Fibroblast of gingiva (primary cell): ENCODE measurements at regions not wholly inside any gene's neighbourhood (a gene's known extent, or its start where the extent isn't known, plus 50 kb on each side); places are given as distances from the start of the nearest gene placed in this dataset.

Source experiments
- DNase-seq: peaks from one replicate; pipeline ENCODE4 v3.0.0-alpha.2; 2011; ENCODE audit warnings: low read depth

DNA sequence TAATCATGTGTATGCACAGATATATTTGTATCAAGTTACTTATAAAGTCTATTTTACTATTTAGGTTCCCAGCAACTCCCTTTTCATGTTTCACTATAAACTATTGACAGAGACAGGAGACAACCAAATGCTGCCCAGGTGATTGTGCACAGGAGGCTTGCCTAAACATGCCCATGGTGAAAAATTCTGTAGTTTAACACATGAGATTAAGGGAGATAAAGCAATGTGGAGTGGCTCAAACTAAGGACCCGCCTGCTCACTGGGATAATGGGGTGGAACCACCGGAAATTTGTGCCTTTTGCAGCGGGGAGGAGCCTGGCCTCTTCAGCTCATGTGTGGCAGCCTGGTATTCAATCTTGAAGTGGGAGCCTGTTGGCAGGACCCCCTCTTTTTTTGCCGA lies 459.5 kb upstream of the CNTN5 start:
- DNase-seq: no peak

DNA sequence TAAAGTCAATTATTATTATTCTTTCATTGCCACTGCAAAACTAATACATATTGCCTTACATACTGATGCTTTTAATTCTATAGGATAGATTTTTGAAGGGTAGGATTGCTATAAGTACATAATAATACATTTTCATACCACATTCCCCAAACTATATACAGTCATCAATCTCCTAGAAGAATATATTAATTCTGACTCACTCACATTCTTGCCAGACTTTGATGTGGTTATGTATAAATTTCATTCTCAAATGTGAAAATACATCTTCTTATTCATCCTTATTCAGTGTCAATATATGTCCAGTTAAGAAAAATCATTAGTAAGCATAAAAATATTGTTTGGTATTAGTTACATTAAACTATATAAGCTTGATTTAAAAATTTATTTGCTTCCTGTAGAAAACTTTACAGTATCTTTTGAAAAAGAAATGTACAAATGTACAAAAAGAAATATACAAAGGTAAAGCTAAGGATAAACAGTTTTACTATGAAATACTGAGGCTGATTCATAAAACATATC lies 458.8 kb upstream of the CNTN5 start:
- no peak for DNase-seq

DNA sequence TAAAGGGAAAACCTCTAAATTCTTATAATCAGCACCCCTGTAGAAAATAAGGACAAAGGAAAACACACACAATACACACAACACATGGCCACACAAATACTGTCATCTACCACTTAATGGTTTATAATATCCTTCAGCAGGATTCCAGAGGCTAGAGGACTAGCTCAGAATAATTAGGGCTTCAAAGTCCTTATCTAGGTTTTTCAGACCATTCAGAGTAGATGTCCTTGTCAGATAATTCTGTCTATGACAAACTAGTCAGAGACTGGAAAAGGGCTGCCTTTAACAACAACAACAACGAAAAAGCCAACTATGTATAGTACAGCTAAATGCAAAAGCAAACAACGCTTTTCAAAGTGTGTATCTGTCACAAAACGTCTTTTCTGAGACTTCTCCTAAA lies 456.5 kb upstream of the CNTN5 start:
- no peak for DNase-seq

DNA sequence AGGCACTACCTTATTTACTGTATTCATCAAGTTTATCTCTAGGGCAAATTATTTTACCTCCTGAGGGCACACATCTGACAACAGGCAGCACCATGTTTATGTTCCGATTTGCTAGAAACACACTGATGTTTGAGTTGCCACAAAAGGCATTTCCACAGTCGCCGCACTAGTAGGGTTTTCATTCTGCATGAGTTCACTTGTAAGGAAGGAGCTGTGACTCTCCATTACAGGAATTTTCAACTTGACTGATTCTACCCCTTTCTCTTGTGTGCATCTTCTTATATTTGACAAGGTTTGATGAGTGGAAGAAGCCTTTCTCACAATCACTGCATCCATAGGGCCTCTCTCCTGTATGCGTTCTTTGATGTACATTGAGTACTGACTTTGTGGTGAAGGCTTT lies 455.9 kb upstream of the CNTN5 start:
- no peak for DNase-seq

DNA sequence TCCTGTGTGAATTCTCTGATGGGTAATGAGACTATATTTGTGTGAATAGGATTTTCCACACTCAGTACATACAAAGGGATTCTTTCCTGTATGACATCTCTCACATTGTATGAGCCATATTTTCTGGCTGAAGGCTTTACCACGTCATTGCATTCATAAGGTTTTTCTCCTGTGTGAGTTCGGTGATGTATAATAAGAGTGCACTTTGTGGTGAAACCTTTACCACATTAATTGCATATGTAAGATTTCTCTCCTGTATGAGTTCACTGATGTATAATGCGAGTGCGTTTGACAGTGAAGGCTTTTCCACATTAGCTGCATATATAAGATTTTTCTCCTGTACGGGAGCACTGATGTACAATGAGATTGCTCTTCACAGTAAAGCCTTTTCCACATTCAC lies 455.4 kb upstream of the CNTN5 start:
- no peak for DNase-seq

DNA sequence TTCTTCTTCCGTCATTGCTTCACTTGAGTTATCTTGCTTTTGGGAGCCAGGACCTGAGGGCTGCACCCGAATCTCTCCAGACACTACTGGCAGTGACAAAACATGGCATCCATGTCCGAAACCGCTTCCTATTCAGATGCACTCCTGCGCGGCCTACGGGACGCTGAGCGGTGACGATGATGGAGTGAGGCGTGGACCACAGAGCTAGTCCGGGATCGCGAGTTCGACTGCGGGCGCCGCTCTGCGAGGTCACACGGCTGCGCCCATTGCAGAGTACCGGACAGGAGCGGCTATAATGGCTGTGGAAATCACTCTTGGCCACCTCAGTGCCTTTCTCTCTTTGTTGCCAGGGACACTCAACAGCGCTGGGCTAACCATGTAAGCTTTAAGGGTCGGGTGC lies 453.8 kb upstream of the CNTN5 start:
- no peak for DNase-seq

DNA sequence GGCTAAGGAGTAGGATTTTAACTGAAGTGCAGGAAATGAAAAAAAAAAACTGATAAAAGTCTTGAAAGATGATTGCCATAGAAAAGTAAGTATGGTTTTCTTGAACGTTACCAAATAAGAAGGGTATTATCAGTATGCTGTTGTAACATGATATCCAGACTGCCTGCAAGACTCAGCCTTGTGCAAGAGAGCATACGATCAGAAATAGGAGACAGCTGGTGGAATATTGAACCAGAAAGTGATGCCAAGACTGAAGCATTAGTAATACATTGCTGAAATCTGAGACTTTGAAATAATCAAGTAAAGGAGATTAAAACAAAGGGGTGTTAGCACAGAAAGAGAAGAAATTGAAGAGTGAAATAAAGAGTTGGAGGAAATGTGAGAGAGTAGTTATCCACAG lies 452.7 kb upstream of the CNTN5 start:
- DNase-seq: no peak

DNA sequence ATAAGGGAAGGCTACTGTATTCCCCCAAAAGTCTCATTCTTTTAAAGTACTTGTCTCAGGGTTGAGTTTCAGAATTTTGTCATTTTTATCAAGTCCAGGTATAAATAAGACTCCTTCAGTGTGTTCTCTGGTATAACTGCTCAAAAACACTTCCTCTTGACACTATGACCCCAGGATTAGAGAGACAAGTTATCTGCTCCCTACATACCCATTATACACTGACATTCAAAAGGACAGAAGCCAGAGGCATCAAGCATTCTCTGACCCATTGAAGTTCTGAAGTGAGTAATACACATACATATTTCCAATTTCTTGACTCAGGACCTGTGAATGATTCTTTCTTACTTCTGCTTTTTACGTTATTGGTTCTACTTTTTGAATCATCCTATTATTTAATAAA lies 447.8 kb upstream of the CNTN5 start:
- DNase-seq: no peak

DNA sequence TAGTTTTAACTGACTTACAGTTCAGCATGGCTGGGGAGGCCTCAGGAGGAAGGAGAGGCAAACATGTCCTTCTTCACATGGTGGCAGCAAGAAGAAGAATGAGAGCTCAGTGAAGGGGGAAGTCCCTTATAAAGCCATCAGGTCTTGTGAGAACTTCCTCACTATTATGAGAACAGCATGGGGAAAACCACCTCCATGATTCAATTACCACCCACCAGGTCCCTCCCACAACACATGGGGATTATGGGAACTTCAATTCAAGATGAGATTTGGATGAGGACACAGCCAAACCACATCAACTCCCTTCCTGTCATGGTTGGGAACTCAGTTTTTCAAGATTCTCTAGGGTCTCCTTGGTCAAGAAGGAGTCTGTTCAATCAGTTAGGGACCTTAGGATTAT lies 432.9 kb upstream of the CNTN5 start:
- DNase-seq: no peak

DNA sequence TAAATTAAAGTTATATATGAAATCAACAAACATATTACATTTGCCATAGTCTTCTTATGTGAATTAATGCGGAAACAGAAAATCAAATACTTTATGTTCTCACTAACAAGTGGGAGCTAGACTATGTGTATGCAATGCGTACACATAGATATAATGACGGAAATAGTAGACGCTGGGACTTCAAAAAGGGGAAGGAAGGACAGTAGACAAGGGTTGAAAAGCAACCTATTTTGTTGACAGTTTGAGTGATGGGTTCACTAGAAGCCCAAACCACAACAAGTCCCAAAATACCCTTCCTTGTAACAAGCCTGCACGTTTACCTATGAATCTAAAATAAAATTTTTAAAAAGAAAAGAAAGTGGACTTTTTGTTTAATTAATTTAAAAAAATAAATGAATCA lies 430.8 kb upstream of the CNTN5 start:
- no peak for DNase-seq

DNA sequence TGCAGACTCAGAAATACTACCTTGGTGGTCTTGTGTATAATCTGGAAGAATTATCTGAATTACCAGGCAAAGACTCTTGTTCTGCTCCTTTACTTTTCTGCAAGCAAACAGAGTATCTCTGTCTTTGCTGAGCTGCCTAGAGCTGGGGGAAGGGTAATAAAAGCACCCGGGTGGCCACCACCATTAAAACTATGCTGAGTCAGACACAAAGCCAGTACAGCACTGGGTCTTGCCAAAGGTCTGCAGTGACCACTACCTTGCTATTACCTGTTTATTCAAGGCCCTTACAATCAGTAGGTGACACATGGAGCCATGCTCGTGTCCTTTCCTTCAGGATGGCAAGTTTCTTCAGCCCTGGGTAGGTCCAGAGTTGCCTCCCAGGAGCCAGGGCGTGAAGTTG lies 420.6 kb upstream of the CNTN5 start:
- no peak for DNase-seq

DNA sequence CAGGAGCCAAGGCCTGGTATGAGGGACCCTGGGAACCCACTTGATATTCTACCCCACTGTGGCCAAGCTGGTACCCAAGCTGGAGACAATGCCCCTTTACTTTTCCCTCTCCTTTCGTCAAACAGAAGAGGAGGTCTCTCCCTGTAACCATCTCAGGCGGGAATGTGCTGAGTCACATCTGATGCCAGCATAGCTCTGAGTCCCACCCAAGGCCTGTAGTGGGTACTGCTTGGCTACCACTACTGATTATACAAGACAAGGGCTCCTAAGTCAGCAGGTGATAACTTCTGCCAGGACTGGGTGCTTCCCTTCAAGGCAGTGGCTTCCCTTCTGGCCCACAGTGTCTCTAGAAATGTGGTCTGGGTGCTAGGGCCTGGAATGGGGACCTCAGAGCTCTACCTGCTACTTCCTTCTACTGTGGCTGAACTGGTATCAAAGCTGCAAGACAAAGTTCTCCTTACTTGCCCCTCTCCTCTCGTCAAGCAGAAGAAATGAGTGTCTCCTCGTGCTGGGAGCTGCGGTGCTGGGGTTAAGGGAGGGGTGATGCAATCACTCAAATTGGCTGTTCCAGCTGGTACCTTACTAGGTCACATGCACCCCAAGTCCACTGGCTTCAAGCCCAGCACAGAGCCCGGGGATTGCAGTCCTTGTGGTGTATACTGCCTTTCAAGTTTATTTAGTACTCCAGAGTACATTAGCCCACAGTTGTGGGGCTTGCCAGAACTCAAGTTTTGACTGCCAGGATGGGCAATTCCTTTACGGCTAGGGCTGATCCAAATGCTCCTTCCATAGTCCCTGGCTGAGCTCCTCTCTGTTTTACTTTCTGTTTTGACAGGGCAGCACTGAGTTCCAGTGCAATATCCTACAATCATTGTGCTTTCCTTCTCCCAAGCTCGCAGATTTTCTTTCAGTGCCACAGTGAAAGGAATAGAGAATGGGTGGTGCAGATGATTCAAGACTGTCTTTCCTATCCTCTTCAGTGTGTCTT lies 419.7 kb upstream of the CNTN5 start:
- no peak for DNase-seq

DNA sequence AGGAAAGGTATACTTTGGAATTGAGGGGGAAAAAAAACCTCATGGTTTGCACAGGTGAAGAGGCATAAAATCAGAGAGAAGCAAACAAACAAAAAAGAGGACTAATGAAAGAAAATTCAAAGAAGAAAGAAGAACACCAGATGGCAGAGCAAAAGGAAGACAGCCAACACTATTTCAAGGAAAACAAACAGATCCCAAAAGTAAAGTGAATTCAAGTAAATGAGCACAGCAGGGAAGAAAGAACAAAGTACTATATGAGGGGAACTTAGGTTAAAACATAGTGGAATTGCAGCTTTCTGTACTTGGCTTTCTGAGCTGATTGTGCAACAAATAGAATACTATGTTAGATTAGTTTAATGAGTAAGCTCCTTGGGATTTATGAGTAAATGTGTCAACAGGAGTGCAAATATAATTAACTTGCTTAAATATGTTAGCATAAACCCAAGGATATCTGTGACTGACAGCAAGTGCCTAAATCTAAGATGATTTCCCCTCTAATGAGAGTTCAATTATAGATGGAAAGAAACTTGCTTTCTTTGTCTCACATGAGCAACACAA lies 404.6 kb upstream of the CNTN5 start:
- no peak for DNase-seq

DNA sequence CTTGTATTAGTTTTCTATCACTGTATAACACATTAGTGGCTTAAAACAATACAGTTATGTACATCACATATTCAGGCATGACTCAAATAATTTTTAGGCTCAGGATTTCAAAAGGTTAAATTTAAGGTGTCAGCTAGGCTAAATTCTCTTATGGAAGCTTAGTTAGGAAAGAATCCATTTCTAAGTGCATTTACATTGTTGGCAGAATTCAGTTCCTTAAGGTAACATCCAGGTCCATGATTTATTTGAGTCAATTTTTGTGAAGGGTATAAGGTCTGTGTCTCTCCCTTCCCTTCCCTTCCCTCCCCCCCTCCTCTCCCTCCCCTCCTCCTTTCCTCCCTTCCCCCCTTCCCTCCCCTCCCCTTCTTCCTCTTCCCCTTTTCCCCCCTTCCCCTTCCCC lies 399.0 kb upstream of the CNTN5 start:
- no peak for DNase-seq

DNA sequence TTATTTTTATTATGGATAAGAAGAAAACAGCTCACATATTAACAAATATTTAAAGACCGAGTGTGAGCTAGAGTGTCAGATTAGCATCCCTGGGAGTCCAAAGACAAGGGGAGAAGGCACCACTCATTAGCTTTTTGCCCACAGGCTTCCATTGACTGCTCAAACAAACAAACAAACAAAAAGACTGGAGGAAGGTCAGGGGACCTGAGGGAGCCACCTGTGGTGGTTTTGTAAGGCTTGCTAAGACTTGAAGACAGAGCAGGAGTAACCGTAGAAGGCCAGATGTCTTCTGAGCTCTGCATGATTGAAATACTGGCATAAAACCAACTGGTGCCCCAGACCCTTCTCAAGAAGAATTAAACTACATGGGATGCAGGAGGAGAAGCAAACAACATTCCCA lies 395.2 kb upstream of the CNTN5 start:
- no peak for DNase-seq

DNA sequence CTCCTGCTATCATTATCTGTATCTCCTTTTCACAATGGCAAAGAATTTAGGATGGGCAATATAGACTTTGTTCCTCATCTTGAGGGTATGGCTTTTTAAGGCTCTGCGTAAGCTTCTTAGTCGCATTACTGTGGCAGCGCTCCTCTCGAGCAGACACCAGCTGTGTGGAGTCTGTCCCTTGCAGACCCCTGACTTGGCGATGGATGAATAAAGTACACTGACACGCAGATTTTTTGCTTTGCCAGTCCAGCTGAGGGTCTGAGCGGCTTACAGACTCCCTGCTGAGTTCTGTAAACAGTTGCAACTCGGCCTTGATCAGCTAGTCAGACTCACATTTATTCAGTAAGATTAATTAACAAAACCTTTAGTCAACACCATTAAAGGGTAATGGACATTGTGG lies 390.0 kb upstream of the CNTN5 start:
- DNase-seq: no peak

DNA sequence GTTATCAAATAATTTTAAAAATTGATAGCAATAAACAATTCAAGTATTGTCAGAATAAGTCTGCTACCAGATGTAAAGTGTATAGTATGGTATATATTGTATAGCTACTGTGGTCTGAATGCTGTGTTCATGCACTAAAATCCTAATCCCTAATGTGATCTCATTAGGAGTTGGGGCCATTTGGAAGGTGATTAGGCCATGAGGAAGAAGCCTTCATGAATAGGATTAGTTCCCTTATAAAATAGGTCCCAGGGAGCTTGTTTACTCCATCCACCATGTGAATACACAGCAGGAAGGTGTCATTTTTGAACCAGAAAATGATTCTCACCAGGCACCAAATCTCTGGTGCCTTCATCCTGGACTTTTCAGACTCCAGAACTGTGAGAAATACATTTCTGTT lies 363.0 kb upstream of the CNTN5 start:
- DNase-seq: no peak

DNA sequence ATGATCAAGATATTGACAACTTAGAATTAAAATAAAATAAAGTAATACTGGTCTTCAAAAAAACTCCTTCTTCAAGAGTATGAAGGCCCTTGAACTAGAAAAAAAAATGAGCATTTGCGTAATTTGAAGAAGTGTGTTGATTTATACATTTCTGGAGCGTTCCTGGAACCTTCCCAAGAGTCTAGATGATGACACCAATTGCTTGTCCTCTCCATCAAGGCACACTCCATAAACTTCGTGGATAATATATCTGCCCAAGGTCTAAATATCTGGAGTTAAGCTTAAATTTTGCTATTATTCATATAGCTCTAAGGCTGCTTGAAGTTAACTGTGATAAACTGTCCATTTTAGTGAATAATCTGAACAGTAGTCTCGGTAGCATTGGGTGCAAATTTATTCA lies 361.3 kb upstream of the CNTN5 start:
- no peak for DNase-seq

DNA sequence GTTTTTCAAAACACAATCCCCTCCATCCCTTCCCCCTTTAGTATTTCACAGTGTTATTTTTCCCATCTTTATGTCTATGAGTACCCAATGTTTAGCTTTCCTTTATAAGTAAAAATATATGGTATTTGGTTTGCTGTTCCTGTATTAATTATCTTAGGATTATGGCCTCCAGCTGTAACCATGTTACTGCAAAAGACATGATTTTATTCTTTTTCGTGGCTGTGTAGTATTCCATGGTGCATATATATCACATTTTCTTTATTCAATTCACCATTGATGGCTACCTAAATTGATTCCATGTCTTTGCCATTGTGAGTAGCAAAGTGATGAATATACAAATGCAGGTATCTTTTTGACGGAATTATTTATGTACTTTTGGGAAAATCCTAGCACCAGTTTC lies 346.4 kb upstream of the CNTN5 start:
- DNase-seq: no peak

DNA sequence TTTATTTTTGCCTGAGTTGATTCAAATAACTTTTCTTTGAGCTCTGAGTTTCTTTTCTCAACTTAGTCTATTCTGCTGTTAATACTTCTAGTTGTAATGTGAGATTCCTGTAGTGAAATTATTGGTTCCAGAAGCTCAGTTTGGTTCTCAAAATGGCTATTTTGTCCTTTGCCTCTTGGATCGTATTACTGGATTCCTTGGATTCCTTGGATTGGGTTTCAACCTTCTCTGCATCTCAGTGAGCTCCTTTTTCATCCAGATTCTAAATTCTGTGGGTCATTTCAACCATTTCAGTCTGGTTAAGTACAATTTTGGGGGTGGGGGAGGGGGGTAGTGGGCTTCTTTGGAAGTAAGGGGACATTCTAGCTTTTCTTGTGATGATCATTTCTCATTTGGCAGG lies 341.1 kb upstream of the CNTN5 start:
- no peak for DNase-seq

DNA sequence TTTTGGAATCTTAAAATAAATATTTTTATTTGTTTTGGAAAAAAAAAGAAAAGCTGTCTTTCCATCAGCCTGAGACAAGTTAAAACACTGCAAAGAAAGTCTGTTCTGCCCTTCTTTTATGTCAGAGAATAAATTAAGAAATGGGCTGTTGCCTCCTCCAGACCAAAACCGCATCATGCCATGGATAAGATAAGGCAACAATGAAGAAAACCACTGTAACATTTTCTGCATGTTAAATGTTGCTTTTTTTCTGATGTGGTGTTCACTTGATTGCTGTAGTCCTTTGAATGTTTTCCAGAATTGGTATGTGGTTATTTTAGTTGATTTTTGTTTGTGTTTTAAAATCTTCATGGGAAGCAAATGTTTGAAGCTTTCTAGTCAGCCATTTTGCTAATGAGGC lies 319.2 kb upstream of the CNTN5 start:
- no peak for DNase-seq

DNA sequence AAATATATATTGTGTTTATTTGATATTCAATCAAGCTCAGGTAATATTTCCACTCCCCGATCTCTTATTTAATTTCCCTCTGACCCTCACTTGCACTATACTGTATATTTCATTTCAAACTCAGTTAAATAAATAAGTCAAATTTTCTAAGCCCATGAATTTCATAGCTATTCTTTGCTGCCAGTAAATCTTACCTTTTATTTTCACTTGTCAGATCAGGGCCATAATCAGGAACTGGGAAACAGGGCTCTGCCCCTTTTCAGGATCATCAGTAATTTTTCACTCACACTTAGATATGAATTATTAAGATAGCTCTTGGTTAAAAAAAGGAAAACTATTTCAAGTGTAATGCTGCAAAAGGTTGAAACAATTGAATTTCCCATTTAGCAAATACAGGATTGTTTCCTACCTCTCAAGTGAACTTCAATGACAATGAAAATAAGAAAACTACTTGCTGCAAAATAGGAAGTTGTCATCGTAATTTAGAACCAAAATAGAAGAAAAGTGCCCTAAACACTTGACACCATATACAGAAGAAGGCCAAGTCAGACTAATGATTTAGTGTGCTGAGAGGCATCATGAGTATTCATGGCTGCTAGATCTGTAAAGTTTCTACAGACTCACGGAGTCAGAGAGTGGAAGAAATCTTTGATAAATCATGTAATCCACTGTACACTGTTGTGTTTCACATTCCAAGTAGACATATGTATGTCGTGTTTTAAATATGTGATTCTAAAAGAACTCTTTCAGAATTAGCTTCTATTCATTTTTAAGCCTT lies 316.8 kb upstream of the CNTN5 start:
- no peak for DNase-seq

DNA sequence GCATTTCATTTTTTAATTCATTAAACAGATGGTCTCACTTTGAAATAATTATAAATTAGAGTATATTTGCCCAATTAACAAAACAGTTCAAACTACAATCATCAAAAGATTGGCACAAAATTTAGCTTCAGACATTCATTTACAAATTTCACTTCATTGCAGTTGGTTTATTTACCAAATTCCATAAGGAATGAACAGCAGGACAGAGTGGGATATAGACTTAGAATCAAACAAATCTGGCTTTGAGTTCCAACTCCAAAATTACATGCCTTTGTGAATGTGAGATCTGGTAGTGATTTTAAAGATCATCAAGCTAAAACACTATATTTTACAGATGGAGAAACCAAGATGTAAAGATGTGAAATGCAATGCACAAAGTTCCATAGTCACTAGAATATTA lies 310.7 kb upstream of the CNTN5 start:
- no peak for DNase-seq
